Body of pancreas (tissue), 4 donors: ENCODE measurements at regions not wholly inside any gene's neighbourhood (a gene's known extent, or its start where the extent isn't known, plus 50 kb on each side); places are given as distances from the start of the nearest gene placed in this dataset.

Source experiments
- POLR2A ChIP-seq, 3 donors: fragments of 450-650 bp; IDR thresholded peaks; one replicate each; pipeline ENCODE4 v1.6.1; 2016; ENCODE audit warnings: antibody characterized with exemption in 3 of 3, mild to moderate bottlenecking in 2 of 3
- TF ChIP-seq, protein P1 (sequence below), 7 experiments: fragments of 450-650 bp in 4 of 7; fragments of 200-600 bp in 3 of 7; sonication (generic) in 3 of 7; IDR thresholded peaks; one replicate each; pipeline ENCODE4 v1.5.1; 2016 to 2019; ENCODE audit warnings: antibody characterized with exemption in 7 of 7

DNA sequence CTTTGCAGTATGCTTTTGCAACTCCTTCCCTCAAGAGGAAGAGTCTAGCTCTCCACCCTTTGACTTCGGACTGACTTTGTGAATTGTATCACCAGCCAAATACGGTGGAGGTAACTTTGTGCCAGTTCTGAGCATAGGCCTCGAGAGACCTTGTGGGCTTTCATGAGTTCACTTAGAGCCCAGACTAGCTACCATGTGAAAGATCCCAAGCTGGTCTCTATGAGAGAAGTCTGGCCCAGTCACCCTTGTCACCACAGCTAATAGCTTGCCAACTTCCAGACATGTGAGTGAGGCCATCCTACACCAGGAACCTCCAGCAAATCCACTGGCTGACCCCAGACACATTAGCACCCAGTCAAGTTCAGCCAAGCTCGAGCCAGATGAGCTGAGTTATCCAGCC is 72.2 kb upstream of the EXOC4 start:
- TF ChIP-seq, protein P1, sequence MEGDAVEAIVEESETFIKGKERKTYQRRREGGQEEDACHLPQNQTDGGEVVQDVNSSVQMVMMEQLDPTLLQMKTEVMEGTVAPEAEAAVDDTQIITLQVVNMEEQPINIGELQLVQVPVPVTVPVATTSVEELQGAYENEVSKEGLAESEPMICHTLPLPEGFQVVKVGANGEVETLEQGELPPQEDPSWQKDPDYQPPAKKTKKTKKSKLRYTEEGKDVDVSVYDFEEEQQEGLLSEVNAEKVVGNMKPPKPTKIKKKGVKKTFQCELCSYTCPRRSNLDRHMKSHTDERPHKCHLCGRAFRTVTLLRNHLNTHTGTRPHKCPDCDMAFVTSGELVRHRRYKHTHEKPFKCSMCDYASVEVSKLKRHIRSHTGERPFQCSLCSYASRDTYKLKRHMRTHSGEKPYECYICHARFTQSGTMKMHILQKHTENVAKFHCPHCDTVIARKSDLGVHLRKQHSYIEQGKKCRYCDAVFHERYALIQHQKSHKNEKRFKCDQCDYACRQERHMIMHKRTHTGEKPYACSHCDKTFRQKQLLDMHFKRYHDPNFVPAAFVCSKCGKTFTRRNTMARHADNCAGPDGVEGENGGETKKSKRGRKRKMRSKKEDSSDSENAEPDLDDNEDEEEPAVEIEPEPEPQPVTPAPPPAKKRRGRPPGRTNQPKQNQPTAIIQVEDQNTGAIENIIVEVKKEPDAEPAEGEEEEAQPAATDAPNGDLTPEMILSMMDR (IDR thresholded peaks at IDR 0.05) = no peak
- TF ChIP-seq POLR2A (IDR thresholded peaks at IDR 0.05) = no peak
